GM21515 (cell line): ENCODE measurements at regions not wholly inside any gene's neighbourhood (a gene's known extent, or its start where the extent isn't known, plus 50 kb on each side); places are given as distances from the start of the nearest gene placed in this dataset.
"Not testable (repeated sequence)": the region's sequence is repeated elsewhere in the genome, so short reads cannot be mapped to it uniquely, and the experiment has no call there.

Experiments used
- ATAC-seq: cut with Tn5 transposase; IDR thresholded peaks from one replicate; pipeline ENCODE4 v1.9.1; 2021; ENCODE audit not compliant: unreplicated experiment

DNA sequence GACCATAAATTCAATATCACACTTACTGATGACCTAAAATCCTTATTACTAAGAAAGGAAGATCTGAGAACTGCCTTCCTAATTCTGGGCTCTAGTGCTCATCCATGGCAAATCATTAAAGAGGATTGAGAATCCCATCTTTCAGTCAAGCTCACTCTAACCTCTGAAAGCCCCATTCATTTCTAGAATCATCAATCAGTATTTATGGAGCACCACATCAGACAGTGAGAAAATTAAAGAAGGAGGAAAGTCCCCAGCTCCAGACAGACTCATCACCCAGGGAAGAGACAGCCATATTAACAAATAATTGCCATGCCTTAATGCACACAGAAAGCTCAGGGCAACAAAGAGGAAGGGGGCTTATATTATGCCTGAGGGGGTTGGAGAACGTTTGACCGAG, 256.1 kb upstream of the SOX9 start:
- no peak for ATAC-seq

DNA sequence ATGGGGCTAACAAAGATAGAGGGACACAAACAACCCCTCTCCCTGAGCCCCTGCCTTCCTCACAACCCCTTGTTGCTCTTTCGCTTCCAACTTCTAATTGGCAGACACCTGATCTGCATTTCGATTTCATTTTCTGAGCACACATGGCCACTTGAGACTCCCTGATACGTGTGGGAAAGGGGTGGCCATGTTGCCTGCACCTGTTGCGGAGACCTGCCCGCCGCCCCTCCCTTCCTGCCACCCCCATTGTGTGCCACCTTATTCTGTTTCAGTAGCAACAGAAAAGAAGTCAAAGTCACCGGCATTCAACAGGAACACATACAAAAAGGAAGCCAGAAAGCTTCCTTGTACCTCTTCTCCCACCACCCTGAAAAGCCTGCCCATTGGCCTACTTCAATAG, 254.7 kb upstream of the SOX9 start:
- ATAC-seq: no peak

DNA sequence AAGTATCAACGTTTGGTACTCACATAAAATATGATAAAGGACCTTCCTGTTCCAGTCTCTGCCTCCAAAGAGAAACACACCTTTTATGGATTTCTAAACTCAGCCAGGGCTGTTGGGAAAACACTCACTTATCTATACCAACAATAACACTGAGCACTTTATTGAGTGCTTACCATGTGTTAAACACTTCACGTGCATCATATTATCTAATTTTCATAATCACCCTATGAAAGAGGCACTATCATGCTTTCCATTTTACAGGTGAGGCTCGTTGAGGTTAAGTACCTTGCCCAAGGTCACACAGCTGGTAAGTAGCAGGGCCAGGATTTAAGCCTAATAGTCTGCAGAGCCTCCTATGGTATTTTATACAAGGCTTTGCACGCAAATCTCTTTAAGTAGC, 251.5 kb upstream of the SOX9 start:
- no peak for ATAC-seq

DNA sequence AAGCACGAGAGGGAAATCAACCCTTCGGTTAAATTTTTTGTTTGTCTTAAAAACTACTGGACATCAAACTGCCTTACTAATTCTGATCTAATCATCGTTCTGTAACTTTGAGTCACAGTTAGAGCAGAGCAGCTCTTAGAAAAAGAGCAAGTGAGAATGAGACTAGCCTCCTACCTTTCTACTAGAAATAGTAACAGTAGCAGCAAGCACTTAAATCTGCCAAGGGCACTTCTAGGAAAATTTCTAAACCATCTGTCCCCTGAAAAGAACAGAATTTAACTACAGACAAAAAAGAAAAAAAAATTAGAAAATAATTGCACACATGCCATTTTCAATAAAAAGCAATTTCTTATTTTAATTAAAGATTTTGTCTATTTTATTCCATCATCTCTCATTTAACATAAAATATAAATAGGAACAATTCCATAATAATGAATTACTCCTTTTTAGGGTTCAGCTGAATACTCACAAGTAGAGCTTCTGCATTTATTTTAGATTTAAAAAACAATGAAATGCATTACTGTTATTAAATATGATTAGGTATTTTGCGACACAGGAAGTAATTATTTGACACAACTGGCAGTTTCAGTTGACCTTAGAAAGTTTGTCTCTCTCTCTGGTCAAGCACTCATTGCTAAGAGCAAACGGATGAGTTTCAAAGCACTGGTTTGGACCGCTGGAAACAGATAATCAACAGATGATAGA, 250.8 kb upstream of the SOX9 start:
- no peak for ATAC-seq

DNA sequence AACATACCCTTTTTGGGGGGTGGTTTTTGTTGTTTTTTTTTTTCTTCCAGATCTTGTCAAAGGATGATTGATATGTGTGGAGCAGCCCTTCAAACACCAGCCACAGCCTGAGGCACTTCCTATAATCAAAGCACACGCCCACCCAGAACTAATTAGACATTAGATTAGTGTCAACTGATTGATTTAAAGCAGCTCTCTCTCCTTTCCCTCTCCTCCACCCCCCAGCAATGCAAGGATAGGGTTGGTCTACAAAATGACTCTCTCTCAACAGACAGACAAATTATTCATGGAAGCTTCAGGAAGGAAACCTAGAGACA, 250.3 kb upstream of the SOX9 start:
- no peak for ATAC-seq

DNA sequence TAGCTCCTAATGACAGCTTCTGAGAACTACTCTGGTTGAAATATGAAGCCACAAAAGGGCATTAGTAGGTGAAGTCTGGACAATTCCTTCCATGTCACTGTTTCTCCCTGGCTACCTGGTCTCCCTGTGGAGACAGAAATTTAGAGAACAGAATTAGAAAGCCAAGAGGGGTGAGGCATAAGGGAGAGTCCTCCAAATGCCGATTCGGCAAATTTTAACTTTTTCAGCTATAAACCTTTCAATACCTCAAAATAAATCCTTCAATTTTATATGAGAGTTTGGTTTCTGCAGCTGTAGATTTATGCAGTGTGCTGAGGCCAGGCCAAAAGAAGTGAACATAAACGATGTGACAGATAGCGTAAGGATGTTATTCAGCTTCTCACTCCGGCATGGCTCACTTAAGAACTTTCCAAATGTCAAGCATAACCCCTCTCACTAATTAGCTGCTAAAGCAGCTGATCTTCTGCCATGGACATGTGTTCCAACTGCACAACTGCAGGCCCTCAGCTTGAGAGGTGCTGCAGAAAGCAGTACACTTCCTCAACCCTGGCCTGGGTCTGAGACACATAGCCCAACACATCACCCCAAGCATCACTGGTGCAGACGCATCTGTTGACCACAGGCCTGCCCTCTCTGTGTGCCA, 247.9 kb upstream of the SOX9 start:
- ATAC-seq: no peak

DNA sequence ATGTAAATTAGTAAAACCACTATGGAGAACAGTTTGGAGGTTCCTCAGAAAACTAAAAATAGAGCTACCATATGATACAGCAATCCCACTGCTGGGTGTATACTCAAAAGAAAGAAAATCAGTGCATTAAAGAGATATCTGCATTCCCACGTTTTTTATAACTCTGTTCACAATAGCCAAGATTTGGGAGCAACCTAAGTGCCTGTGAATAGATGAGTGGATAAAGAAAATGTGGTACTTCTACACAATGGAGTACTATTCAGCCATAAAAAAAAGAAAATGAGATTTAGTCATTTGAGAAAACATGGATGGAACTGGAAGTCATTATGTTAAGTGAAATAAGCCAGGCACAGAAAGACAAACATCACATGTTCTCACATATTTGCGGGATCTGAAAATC, 246.0 kb upstream of the SOX9 start:
- ATAC-seq: not testable (repeated sequence)

DNA sequence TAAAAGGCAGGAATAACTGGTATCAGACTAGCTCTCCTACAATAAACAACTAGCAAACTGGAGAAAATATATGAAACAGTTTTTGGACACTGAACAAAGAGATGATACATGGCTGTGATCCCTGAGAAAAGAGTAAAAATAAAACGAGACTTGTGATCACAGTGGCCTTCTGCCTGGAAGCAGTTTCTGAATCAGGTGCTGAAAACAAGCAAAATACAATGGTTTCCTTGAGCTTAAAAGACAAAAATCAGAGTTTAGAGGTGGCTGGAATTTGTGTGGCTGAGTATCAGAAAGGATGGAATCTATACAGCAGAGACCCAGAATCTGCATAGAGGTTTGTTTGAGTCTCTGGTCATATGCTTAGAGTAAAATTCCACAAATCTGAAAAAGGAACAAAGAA, 242.5 kb upstream of the SOX9 start:
- no peak for ATAC-seq

DNA sequence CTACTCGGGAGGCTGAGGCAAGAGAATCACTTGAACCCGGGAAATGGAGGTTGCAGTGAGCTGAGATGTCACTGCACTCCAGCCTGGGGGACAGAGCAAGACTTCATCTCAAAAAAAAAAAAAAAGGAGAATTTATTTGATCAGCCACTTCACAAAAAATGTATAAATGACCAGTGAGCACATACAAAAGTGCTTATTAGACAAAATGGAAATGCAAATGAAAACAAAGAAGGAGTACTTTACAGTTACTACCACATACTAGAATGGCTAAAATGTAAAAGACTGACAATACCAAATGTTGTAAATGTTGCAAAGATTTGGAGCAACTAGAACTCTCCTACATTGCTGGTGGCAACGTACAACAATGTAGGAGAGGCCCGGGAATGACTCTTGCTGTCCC, 241.8 kb upstream of the SOX9 start:
- ATAC-seq: no peak

DNA sequence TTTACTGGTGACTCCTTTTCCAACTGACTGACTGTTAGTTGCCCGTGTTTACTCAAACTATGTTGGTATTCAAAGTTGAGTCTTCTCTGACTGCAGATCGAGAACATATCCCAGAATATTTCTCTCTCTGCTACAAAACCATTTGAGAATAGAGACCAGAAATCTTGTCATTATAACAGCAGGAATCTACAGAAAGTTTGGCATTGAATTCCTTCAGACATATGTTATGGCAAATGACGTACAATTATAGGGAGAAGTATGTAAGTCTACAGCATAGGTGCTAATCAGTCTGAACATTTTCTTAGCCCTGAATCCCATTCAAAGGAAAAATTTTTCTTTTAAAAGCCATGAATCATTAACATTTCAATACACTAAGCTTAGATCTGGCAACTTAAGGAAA, 239.8 kb upstream of the SOX9 start:
- ATAC-seq: no peak

DNA sequence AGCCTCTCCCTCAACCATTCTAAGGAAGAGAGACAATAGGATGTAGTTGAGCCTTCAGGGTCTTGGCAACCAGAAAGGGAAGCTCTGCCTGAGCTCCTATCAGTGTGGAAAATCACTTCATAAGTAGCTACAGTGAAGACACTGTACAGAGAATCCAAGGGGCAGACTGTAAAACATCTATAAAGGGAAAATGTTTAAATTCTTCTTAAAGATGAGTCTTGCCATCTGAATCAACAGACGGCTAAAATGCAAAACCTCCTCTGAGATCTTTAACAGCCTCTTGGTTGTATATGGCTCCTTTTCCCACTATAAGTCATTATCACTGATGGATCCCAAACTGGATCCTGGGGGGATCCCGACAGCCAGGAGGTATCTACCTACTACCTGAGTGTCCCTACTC, 239.2 kb upstream of the SOX9 start:
- ATAC-seq: no peak

DNA sequence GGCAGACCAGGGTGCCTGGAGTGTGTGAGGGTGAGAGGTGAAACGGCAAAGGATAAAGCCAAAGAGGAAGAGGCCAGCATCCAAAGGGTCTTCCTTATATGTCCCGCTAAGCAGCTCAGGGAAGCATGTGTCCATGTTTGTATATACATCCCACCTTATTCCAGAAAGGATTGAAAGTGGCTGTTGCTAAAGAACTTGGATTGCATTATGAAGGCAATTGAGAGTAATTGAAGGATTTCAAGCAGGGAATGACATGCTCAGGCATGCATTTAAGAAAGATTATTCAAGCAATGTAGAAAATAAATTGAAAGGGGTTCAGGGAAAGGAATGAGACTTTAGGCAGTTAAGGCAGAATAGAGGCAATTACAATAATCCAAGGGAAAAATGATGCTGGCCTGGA, 237.6 kb upstream of the SOX9 start:
- ATAC-seq: no peak

DNA sequence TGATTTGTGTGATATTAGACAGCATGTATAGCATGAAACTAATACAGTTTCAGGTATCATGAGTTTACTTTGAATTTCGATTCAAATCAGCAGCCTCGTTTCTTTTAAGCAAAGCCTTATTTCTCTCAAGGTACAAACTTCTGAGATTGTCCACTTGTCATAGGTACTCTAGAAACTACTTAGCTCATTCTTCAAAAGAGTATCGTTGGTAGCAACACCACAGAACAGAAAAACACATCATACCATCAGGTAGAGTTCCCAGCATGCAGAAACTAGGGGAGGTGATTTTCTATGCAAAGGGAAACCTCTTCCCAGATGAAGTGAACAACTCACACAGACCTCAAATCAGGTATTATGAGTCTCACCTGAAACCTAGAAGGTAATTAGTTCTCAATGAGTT, 237.0 kb upstream of the SOX9 start:
- ATAC-seq: no peak

DNA sequence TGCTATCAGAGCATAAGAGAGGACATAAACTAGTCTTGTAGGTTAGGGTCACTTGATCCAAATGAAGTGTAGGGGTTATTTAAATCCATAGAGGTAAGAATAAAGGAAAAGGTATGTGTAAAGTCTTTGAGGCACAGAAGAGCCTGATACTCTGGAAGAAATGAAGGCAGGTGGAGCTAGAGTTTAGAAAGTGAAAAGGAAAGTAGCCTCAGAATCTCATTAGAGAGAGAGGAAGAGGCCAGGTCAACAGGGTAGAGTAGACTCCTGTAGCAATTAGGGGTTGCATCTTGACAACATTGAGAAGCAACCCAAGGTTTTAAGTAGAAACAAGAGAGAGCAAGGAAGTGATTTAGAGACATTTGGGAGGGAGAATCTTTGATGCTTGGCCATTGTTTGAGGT, 235.2 kb upstream of the SOX9 start:
- no peak for ATAC-seq

DNA sequence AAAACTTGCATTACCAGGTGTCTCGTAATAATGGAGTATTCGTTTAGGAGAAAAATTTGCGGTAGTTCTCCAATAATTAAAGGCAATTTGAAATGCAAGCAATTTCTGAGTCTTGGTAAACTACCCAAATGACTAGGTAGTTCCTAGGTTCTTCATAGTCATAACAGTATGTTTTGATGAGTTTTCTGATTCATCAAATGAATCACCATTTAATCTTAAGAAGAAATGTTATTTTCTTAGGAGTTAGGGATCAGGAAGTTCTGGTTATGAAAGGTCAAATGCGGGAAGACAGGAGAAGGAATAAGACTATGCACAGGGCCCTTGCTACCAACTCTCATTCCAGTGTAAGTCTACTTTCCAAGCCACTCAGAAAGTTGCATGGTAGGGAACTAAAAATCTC, 221.5 kb upstream of the SOX9 start:
- ATAC-seq: no peak

DNA sequence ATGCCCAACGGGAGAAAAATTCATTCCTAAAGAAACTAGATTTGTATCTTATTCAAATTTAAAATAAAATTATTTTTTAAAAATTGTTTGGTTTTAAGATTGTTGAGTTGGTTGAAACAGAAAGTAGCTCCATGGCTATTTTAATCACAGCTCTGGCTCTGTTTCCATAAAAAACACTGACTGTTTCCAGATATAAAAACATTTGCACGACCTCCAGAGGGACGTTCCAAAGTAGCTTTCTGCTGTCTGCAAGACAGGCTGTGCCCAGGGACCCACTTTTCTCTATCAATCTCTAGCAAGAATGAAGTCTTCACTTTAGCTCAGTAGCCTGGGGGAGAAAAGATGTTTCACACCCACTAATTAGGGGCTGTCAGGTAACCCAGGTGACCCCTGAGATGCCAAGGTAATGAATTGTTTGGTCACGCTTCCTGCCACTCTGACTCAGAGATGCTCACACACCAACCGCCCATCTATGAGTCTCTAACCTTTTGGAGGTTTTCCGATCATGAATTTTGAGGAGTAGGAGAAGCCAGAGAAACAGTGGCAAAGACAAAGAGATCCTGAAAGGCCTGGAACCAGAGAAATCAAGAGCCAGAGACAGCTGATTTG, 220.1 kb upstream of the SOX9 start:
- no peak for ATAC-seq

DNA sequence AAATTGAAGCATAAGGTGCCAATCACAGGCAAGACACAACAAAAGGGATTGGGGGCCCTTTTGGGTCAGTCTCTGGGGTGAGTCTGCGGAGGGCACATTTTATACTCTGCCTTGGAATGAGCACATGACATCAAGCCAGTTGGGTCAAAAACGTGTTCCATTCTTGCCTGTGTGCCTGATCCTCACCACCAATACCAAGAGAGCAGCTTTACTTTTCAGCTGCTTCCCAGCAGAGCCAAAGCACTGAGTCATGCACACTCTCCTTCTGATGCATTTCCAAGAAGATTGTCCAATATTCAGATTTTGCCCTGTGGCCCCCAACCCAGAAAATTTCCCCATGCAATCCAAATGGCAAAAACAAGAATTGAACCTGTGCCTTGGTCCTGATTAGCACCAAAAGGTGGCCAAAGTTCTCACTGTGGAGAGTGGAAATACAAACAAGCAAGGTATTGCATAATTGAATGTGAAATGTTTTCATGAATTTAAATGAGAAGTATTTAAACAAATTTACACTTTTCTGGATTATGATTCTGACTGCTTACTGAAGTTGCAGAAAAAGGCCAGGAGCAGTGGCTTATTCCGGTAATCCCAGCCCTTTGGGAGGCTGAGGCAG, 217.8 kb upstream of the SOX9 start:
- ATAC-seq: no peak

DNA sequence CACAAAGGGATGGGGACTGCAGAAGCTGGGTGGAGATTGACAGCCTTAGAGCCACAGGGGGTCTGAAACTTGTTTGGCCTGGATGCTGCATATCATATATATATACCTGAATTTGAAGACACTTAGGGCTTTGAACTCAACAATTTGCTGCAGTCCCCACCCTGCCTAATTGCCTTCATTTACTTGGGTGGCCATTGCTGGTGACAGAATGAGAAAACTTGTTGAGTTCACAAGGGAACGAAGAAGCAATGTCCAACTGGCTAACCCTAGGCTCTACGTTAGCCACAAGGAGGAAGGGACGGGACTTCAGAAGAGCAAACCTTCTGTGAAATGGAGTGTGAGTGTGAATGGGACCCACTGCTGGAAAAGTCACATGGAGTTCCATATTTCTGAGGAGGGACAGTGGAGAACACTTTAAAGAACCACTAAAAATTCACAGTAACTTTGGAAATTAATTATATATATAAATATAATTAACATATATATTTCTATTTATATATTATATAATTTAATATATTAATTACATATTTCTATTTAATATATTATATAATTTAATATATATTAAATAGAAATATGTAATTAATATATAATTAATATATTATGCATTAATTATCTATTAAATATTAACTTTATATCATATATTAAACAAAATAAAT, 215.3 kb upstream of the SOX9 start:
- ATAC-seq: no peak

DNA sequence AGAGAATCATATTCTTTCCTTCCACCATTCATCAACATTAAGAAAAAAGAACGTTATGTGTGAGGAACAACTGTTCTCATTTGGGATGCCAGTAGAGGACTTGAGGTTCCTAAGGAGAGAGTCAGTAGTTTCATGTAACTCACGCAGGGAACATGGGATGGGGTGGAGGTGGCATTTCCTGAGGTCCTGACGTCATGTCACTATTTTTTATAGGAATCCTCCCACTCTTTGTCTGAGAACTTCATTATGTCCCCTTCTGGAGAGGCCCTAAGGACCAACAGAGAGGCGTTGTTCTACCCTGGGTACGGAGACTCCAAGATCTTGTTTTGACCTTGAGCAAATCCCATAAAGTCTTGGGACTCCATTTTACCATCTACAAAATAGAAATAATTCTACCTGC, 211.7 kb upstream of the SOX9 start:
- ATAC-seq: no peak

DNA sequence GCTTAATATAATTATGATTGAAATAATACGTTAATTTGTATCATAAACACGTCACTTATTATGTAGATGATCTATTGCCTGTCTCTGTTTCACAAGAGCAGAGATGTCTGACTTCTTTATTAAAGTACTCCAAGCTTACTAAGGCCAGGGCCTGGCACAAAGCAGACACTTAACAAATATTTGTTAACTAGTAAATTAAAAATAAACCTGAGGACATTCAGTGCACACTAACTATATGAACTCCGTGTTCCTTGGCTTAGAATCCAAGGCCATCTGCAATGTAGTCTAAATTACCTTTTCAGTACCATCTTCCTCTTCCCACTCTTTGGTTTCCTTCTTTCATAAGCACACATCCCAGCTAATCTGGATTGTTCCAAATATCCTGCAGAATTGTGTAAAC, 210.8 kb upstream of the SOX9 start:
- no peak for ATAC-seq

DNA sequence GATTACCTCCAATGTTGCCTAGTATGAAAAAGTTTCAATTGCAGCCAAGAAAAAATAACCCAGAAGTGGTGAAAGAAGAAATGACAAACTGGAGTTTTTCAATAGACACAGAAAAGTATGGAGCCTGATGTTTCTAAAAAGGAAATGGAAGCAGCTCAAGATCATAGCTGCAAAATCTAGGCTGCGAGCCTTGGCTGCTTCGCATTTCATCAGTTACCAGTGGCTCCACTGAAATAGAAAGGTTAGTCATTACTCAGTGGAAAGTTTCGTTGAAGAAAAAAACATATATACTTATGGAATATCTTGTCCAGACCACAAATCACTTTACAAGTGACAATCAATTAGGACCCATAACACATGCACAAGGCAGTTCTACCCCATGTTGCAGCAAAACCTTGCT, 206.8 kb upstream of the SOX9 start:
- ATAC-seq: no peak

DNA sequence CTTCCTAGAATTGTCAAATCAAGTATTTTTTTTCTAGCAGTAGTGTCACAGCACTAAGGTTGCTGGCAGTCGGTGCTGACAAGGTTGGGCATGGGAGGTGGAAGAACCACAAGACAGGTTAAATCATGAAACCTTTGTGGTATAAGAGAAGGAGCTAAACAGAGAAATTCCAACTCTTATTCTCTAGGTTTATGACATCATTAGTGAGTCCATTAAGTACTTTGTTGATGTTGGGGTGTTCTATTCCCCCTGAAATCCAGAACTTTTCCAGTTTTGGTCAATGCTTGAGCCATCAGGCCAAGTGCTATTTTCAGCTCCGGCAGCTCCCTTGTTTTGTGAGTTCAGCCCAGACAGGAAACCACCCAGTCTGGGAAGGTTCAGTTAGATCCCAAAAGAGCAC, 206.0 kb upstream of the SOX9 start:
- no peak for ATAC-seq
